ENCODE measurements at regions not wholly inside any gene's neighbourhood (a gene's known extent, or its start where the extent isn't known, plus 50 kb on each side); places are given as distances from the start of the nearest gene placed in this dataset.

GRCh38 chr1:214101246-214101645 is 113.5 kb downstream of the PROX1 start:
- TF ChIP-seq CTCF (conservative IDR thresholded peaks at IDR 0.05) = no peak
- Mint-ChIP-seq H3K27me3 (ENCODE audit: low read depth) (no peaks in the 10 kb centered on the region), H3K27ac (no peak overlapping the region), H3K9me3 (peaks cover 0 to 2% of the 10 kb centered on the region in 2 experiments; a peak in 2 of 5 replicates), H3K4me1 (no peaks in the 10 kb centered on the region), H3K4me3 (no peak overlapping the region), H3K36me3 (ENCODE audit: insufficient read depth in 1 of 3, low read depth in 3 of 3) (peaks cover 0 to 4% (median 0%) of the 10 kb centered on the region in 3 experiments; a peak in 1 of 7 replicates)
- H2BK5ac ChIP-seq (ENCODE audit: insufficient read length, low read length) = no peak overlapping the region
- no peaks in the 10 kb centered on the region for H3K79me1 ChIP-seq (ENCODE audit: insufficient read depth, low read depth, low read length, poor library complexity, severe bottlenecking)
- H3K14ac ChIP-seq (ENCODE audit: insufficient read depth, low read length) = no peak overlapping the region
- no peaks in the 10 kb centered on the region for H3K27me3 ChIP-seq (ENCODE audit: insufficient read depth, low read length)
- H4K20me1 ChIP-seq (ENCODE audit: control insufficient read depth, insufficient read depth, insufficient read length) = no peaks in the 10 kb centered on the region
- H2BK120ac ChIP-seq (ENCODE audit: low read depth, low read length, poor library complexity, severe bottlenecking) = no peak overlapping the region
- no peak overlapping the region for H2AK5ac ChIP-seq (ENCODE audit: insufficient read length, low read length)
- no peak overlapping the region for H3K23ac ChIP-seq (ENCODE audit: insufficient read length, low read depth, low read length)
- no peak overlapping the region for H4K91ac ChIP-seq (ENCODE audit: insufficient read length, low read depth, low read length)
- H3T11ph ChIP-seq (ENCODE audit: low read length) = no peak overlapping the region
- H2BK15ac ChIP-seq (ENCODE audit: low read depth, low read length) = no peak overlapping the region
- no peak overlapping the region for H4K5ac ChIP-seq (ENCODE audit: insufficient read length, low read depth, low read length)
- no CpG with 5 or more reads among the region's 2 CpGs for WGBS (ENCODE audit: extremely low coverage, insufficient read length, low lambda C conversion rate)
- H3K9me3 ChIP-seq (ENCODE audit: control insufficient read depth, low read depth, low read length) = no peaks in the 10 kb centered on the region
- no peak for DNase-seq
- no peak overlapping the region for H3K4me2 ChIP-seq (ENCODE audit: insufficient read depth, insufficient read length, low read length)
- H2AFZ ChIP-seq (ENCODE audit: low read length) = no peak overlapping the region
- no peak overlapping the region for H3K9ac ChIP-seq (ENCODE audit: extremely low read depth, insufficient read length, low read length)
- H3K27ac ChIP-seq (ENCODE audit: insufficient read length, low read depth, low read length) = no peak overlapping the region
- H3K4me1 ChIP-seq (ENCODE audit: insufficient read depth, low read length) = no peaks in the 10 kb centered on the region
- H3K79me2 ChIP-seq (ENCODE audit: insufficient read depth, low read length) = no peaks in the 10 kb centered on the region; the same call in 1 of the 2 replicates
- no peak overlapping the region for H2BK20ac ChIP-seq (ENCODE audit: low read depth, low read length, poor library complexity, severe bottlenecking)
- no peak overlapping the region for H3K4ac ChIP-seq (ENCODE audit: low read depth, low read length)
- H4K8ac ChIP-seq (replicated peaks; ENCODE audit: insufficient read length, low read depth, low read length) = no peak overlapping the region
- no peaks in the 10 kb centered on the region for H3K23me2 ChIP-seq (ENCODE audit: insufficient read length, low read depth, low read length, poor library complexity, severe bottlenecking)
- no peak overlapping the region for H3K56ac ChIP-seq (ENCODE audit: insufficient read length, low read depth, low read length)
- H3K18ac ChIP-seq (ENCODE audit: insufficient read length, low read depth, low read length) = no peak overlapping the region
- no peak overlapping the region for H2BK12ac ChIP-seq (ENCODE audit: insufficient read length, low read depth, low read length)

Data from H9 (cell line).